Breast epithelium (tissue), 3 donors: ENCODE measurements at regions not wholly inside any gene's neighbourhood (a gene's known extent, or its start where the extent isn't known, plus 50 kb on each side); places are given as distances from the start of the nearest gene placed in this dataset.

Experiments
- CTCF ChIP-seq, 3 donors: fragments of 450-650 bp; IDR thresholded peaks; one replicate each; pipeline ENCODE4 v1.5.1; 2016 to 2017; ENCODE audit warnings: antibody characterized with exemption in 3 of 3, mild to moderate bottlenecking in 3 of 3, moderate library complexity in 3 of 3
- POLR2A ChIP-seq: fragments of 450-650 bp; IDR thresholded peaks from one replicate; pipeline ENCODE4 v1.6.1; 2016; ENCODE audit warnings: antibody characterized with exemption, mild to moderate bottlenecking, moderate library complexity
- POLR2AphosphoS5 ChIP-seq, 3 donors: sonication (generic); formaldehyde crosslinking; IDR thresholded peaks; one replicate each; pipeline ENCODE4 v1.6.1; 2017; ENCODE audit warnings: antibody characterized with exemption in 3 of 3

GRCh38 chr5:124891179-124891578, 144.7 kb upstream of the ZNF608 start:
- TF ChIP-seq CTCF (IDR thresholded peaks at IDR 0.05) (no peak), POLR2AphosphoS5 (IDR thresholded peaks at IDR 0.05) (no peak), POLR2A (no peak)
